ENCODE measurements at regions not wholly inside any gene's neighbourhood (a gene's known extent, or its start where the extent isn't known, plus 50 kb on each side); places are given as distances from the start of the nearest gene placed in this dataset.

GRCh38 chr2:122422384-122422991, 667.0 kb downstream of the TSN start:
- H3K36me3 ChIP-seq (ENCODE audit: control insufficient read depth, insufficient read depth, low read length): no peaks in the 10 kb centered on the region
- no peak for TF ChIP-seq CTCF (IDR thresholded peaks at IDR 0.05)
- Mint-ChIP-seq H3K27ac (no peak overlapping the region), H3K36me3 (no peaks in the 10 kb centered on the region), H3K4me1 (no peaks in the 10 kb centered on the region), H3K4me3 (no peak overlapping the region), H3K27me3 (ENCODE audit: low read depth in 2 of 2) (no peaks in the 10 kb centered on the region), H3K9me3 (peaks cover 7% of the 10 kb centered on the region in 2 donors)
- intact Hi-C loops (cut with micrococcal nuclease): no loop called here
- no peaks in the 10 kb centered on the region for H3K4me1 ChIP-seq (ENCODE audit: control insufficient read depth, insufficient read depth, low read length)
- no peaks in the 10 kb centered on the region for H3K27me3 ChIP-seq (ENCODE audit: control insufficient read depth, insufficient read depth, low read length)
- WGBS (ENCODE audit: insufficient coverage): 51% methylated on average over 7 of the region's 7 CpGs
- no peak for DNase-seq
- no peak overlapping the region for H3K27ac ChIP-seq (ENCODE audit: low read length)
- H3K4me3 ChIP-seq (ENCODE audit: low read length): no peak overlapping the region
- H3K9me3 ChIP-seq (ENCODE audit: control insufficient read depth, insufficient read depth, low read length): no peaks in the 10 kb centered on the region
- no peak for ATAC-seq

GRCh38 chr2:122423934-122424333, 668.5 kb downstream of the TSN start:
- H3K9me3 Mint-ChIP-seq: peaks cover 2 to 5% of the 10 kb centered on the region in 2 donors
- no peak for TF ChIP-seq CTCF (IDR thresholded peaks at IDR 0.05)
- 71% methylated on average over 4 of the region's 4 CpGs for WGBS (ENCODE audit: insufficient coverage)
- Histone ChIP-seq H3K9me3 (ENCODE audit: control insufficient read depth, insufficient read depth, low read length) (no peaks in the 10 kb centered on the region), H3K4me1 (ENCODE audit: control insufficient read depth, insufficient read depth, low read length) (no peaks in the 10 kb centered on the region), H3K4me3 (ENCODE audit: low read length) (no peak overlapping the region), H3K27me3 (ENCODE audit: control insufficient read depth, insufficient read depth, low read length) (no peaks in the 10 kb centered on the region), H3K36me3 (ENCODE audit: control insufficient read depth, insufficient read depth, low read length) (no peaks in the 10 kb centered on the region), H3K27ac (ENCODE audit: low read length) (no peak overlapping the region)
- no peaks in the 10 kb centered on the region for H3K36me3 Mint-ChIP-seq
- no peak overlapping the region for H3K4me3 Mint-ChIP-seq
- DNase-seq: no peak
- H3K27me3 Mint-ChIP-seq (ENCODE audit: low read depth in 2 of 2): no peaks in the 10 kb centered on the region
- no peak for ATAC-seq
- intact Hi-C loops (cut with micrococcal nuclease): no loop called here
- no peak overlapping the region for H3K27ac Mint-ChIP-seq
- no peaks in the 10 kb centered on the region for H3K4me1 Mint-ChIP-seq

- peaks cover 2 to 3% of the 10 kb centered on the region in 2 donors for H3K9me3 Mint-ChIP-seq
- no peak for TF ChIP-seq CTCF (IDR thresholded peaks at IDR 0.05)
- H3K4me1 Mint-ChIP-seq: no peaks in the 10 kb centered on the region
- H3K27me3 ChIP-seq (ENCODE audit: control insufficient read depth, insufficient read depth, low read length): no peaks in the 10 kb centered on the region
- 75% methylated on average over 8 of the region's 8 CpGs for WGBS (ENCODE audit: insufficient coverage)
- H3K27ac ChIP-seq (ENCODE audit: low read length): no peak overlapping the region
- no peaks in the 10 kb centered on the region for H3K36me3 ChIP-seq (ENCODE audit: control insufficient read depth, insufficient read depth, low read length)
- no peaks in the 10 kb centered on the region for H3K9me3 ChIP-seq (ENCODE audit: control insufficient read depth, insufficient read depth, low read length)
- no peak for ATAC-seq
- no peak overlapping the region for H3K27ac Mint-ChIP-seq
- H3K4me3 ChIP-seq (ENCODE audit: low read length): no peak overlapping the region
- DNase-seq: no peak
- no peaks in the 10 kb centered on the region for H3K27me3 Mint-ChIP-seq (ENCODE audit: low read depth in 2 of 2)
- H3K4me3 Mint-ChIP-seq: no peak overlapping the region
- H3K36me3 Mint-ChIP-seq: no peaks in the 10 kb centered on the region
- intact Hi-C loops (cut with micrococcal nuclease): no loop called here
- no peaks in the 10 kb centered on the region for H3K4me1 ChIP-seq (ENCODE audit: control insufficient read depth, insufficient read depth, low read length)
These were observed 677.8 kb downstream of the TSN start for GRCh38 chr2:122433123-122433754.

- intact Hi-C loops (cut with micrococcal nuclease): no loop called here
- no peak for TF ChIP-seq CTCF (IDR thresholded peaks at IDR 0.05)
- no peaks in the 10 kb centered on the region for H3K36me3 Mint-ChIP-seq
- Histone ChIP-seq H3K4me1 (ENCODE audit: control insufficient read depth, insufficient read depth, low read length) (no peaks in the 10 kb centered on the region), H3K27me3 (ENCODE audit: control insufficient read depth, insufficient read depth, low read length) (no peaks in the 10 kb centered on the region), H3K4me3 (ENCODE audit: low read length) (no peak overlapping the region), H3K27ac (ENCODE audit: low read length) (no peak overlapping the region), H3K9me3 (ENCODE audit: control insufficient read depth, insufficient read depth, low read length) (no peaks in the 10 kb centered on the region), H3K36me3 (ENCODE audit: control insufficient read depth, insufficient read depth, low read length) (no peaks in the 10 kb centered on the region)
- no peak overlapping the region for H3K27ac Mint-ChIP-seq
- 100% methylated on average over 1 of the region's 1 CpG for whole genome bisulfite sequencing (ENCODE audit: insufficient coverage)
- peaks cover 7 to 12% of the 10 kb centered on the region in 2 donors for H3K9me3 Mint-ChIP-seq
- H3K4me1 Mint-ChIP-seq: no peaks in the 10 kb centered on the region
- no peak overlapping the region for H3K4me3 Mint-ChIP-seq
- no peaks in the 10 kb centered on the region for H3K27me3 Mint-ChIP-seq (ENCODE audit: low read depth in 2 of 2)
- ATAC-seq (no peak), DNase-seq (no peak)
These were observed 689.6 kb downstream of the TSN start for GRCh38 chr2:122445003-122445402.

Data from natural killer cell (primary cell).